K562 (cell line): ENCODE measurements at regions not wholly inside any gene's neighbourhood (a gene's known extent, or its start where the extent isn't known, plus 50 kb on each side); places are given as distances from the start of the nearest gene placed in this dataset.

Experiments
- ATAC-seq: fragments of 200-7000 bp; cut with Tn5 transposase; 3 replicates; pipeline ENCODE4 v1.9.1; 2020; ENCODE audit warnings: moderate library complexity
- BruUV-seq: library from RNA; stranded (reverse); fragments of 400-500 nt; replicated peaks from 2 replicates; lab custom pipeline; 2021; lab: Mats Ljungman, UMichigan
- CTCF ChIA-PET: fragments of 300-600 bp; formaldehyde crosslinking; extraction: SDS; loops from one replicate; lab custom pipeline; 2021; ENCODE audit warnings: low intra/inter-chr PET ratio; lab: Yijun Ruan, JAX
- POLR2A ChIA-PET: fragments of 300-600, 350-650 bp; sonication (Branson Sonifier 250); formaldehyde crosslinking; extraction: SDS; loops from one replicate; lab custom pipeline; 2021; ENCODE audit warnings: antibody characterized with exemption, inconsistent platforms; lab: Yijun Ruan, JAX
- DNase-seq, 4 experiments: peaks; one replicate each; pipeline versions ENCODE4 v3.0.0 to v3.0.0-alpha.2; 2011 to 2018; ENCODE audit warnings: low spot score in 3 of 4, mixed read lengths in 3 of 4; ENCODE audit errors: extremely low read depth in 1 of 4
- FAIRE-seq: peaks from 2 replicates; lab custom pipeline; 2011; peaks lifted over from hg19 to GRCh38; lab: Jason Lieb, UNC
- H2AFZ ChIP-seq: 2 replicates; pipeline ENCODE4 v1.6.0; 2011; ENCODE audit warnings: low read depth, low read length, control low read depth, inconsistent platforms
- H3K27ac ChIP-seq: fragments of 200-600 bp; 3 replicates; pipeline ENCODE4 v1.8.0; 2011; ENCODE audit warnings: low read depth, mild to moderate bottlenecking, control low read depth, inconsistent platforms, low read length, moderate library complexity, mixed read lengths; ENCODE audit errors: extremely low read depth
- H3K27me3 ChIP-seq, 2 experiments: fragments of 300-600 bp in 1 of 2; 2 replicates in 1 of 2; 3 replicates in 1 of 2; pipeline versions ENCODE4 v1.6.0 to v1.8.0; 2011; ENCODE audit warnings: inconsistent platforms in 2 of 2, low read length in 2 of 2, mild to moderate bottlenecking in 1 of 2, mixed read lengths in 1 of 2, moderate library complexity in 1 of 2; ENCODE audit not compliant: control insufficient read depth in 2 of 2, insufficient read depth in 2 of 2
- H3K36me3 ChIP-seq: fragments of 300-600 bp; 3 replicates; pipeline ENCODE4 v1.8.0; 2011; ENCODE audit warnings: mild to moderate bottlenecking, low read length, inconsistent platforms; ENCODE audit not compliant: control insufficient read depth, insufficient read depth
- H3K4me1 ChIP-seq, 2 experiments: fragments of 200-600 bp in 1 of 2; replicated peaks in 1 of 2; 2 replicates in 1 of 2; 3 replicates in 1 of 2; pipeline versions ENCODE4 v1.5.1 to v1.8.0; 2011; ENCODE audit warnings: inconsistent platforms in 2 of 2, low read length in 2 of 2, mild to moderate bottlenecking in 1 of 2, mixed read lengths in 1 of 2, moderate library complexity in 1 of 2; ENCODE audit not compliant: control insufficient read depth in 2 of 2, insufficient read depth in 2 of 2
- H3K4me2 ChIP-seq: 2 replicates; pipeline ENCODE4 v1.6.1; 2011; ENCODE audit warnings: low read length, control low read depth, inconsistent platforms, mixed read lengths; ENCODE audit not compliant: insufficient read depth
- H3K4me3 ChIP-seq: fragments of 200-600 bp; sonication (generic), shearing (Covaris generic); 2 replicates; pipeline ENCODE4 v1.5.1; 2016; ENCODE audit warnings: control low read depth, inconsistent platforms
- H3K79me2 ChIP-seq: fragments of 200-600 bp; 3 replicates; pipeline ENCODE4 v1.8.0; 2011; ENCODE audit warnings: low read length, inconsistent platforms; ENCODE audit not compliant: control insufficient read depth, insufficient read depth
- H3K9ac ChIP-seq, 2 experiments: 2 replicates each; pipeline versions ENCODE4 v1.6.0 to v1.6.1; 2011; ENCODE audit warnings: low read depth in 2 of 2, low read length in 2 of 2, control low read depth in 1 of 2, inconsistent platforms in 1 of 2, mild to moderate bottlenecking in 1 of 2, mixed read lengths in 1 of 2; ENCODE audit not compliant: insufficient read depth in 1 of 2
- H3K9me1 ChIP-seq: one replicate; pipeline ENCODE4 v1.6.0; 2011; ENCODE audit warnings: inconsistent platforms, mild to moderate bottlenecking, low read length, moderate library complexity; ENCODE audit not compliant: control insufficient read depth, insufficient read depth
- H3K9me3 ChIP-seq: replicated peaks from 2 replicates; pipeline ENCODE4 v1.5.1; 2011; ENCODE audit warnings: low read depth, low read length, inconsistent platforms; ENCODE audit not compliant: control insufficient read depth, insufficient read depth
- H4K20me1 ChIP-seq: replicated peaks from 2 replicates; pipeline ENCODE4 v1.6.1; 2011; ENCODE audit warnings: low read length, inconsistent platforms, mixed read lengths; ENCODE audit not compliant: control insufficient read depth, insufficient read depth
- CCNT2 ChIP-seq: IDR thresholded peaks from 2 replicates; pipeline ENCODE4 v1.6.1; 2011; ENCODE audit warnings: borderline replicate concordance, low read depth, mild to moderate bottlenecking, moderate library complexity, mixed read lengths, low read length; ENCODE audit not compliant: insufficient read length; ENCODE audit errors: extremely low read depth
- POLR2AphosphoS5 ChIP-seq: IDR thresholded peaks from 2 replicates; pipeline ENCODE4 v1.6.1; 2011; ENCODE audit warnings: mild to moderate bottlenecking, low read depth, low read length, moderate library complexity; ENCODE audit not compliant: control insufficient read depth, insufficient read depth
- RREB1 ChIP-seq: fragments of 250-450 bp; sonication (Bioruptor Pico); IDR thresholded peaks from 2 replicates; pipeline ENCODE4 v1.4.0; 2020
- in situ Hi-C: fragments of 300-500 bp; cut with MboI; formaldehyde crosslinking; loops from 4 replicates; pipeline ENCODE4 v1.15.0; 2018; ENCODE audit warnings: inconsistent platforms, mixed read lengths
- intact Hi-C: fragments of 100-400 bp; cut with micrococcal nuclease; formaldehyde crosslinking; loops from 2 replicates; pipeline ENCODE4 v1.14.2; 2022

- Histone ChIP-seq H3K36me3 (no peaks in the 10 kb centered on the region), H4K20me1 (no peaks in the 10 kb centered on the region), H3K27ac (no peak overlapping the region), H2AFZ (no peak overlapping the region), H3K9me3 (no peaks in the 10 kb centered on the region), H3K4me2 (no peak overlapping the region), H3K27me3 (peaks cover 2 to 16% of the 10 kb centered on the region in 2 experiments; a peak in 3 of 5 replicates), H3K9ac (no peak overlapping the region), H3K4me1 (no peaks in the 10 kb centered on the region), H3K9me1 (no peaks in the 10 kb centered on the region), H3K4me3 (no peak overlapping the region), H3K79me2 (no peaks in the 10 kb centered on the region)
- no peak for FAIRE-seq
- intact Hi-C loops (no loop called here), in situ Hi-C loops (no loop called here)
- ChIA-PET CTCF (no interaction called here), POLR2A (no interaction called here)
- TF ChIP-seq RREB1: no peak
- TF ChIP-seq CCNT2: no peak
- no peak for TF ChIP-seq POLR2AphosphoS5
- DNase-seq: no peak
- no TSS peak for BruUV-seq
- ATAC-seq: no peak
Observed at GRCh38 chr5:137561608-137562007, 62.5 kb upstream of the SPOCK1 start.
